GM18498 (cell line): ENCODE measurements at regions not wholly inside any gene's neighbourhood (a gene's known extent, or its start where the extent isn't known, plus 50 kb on each side); places are given as distances from the start of the nearest gene placed in this dataset.
"Not testable (repeated sequence)": the region's sequence is repeated elsewhere in the genome, so short reads cannot be mapped to it uniquely, and the experiment has no call there.

Experiments used
- ATAC-seq: cut with Tn5 transposase; IDR thresholded peaks from one replicate; pipeline ENCODE4 v1.9.1; 2021; ENCODE audit warnings: mild to moderate bottlenecking, moderate library complexity; ENCODE audit not compliant: unreplicated experiment

- ATAC-seq: no peak
Observed at GRCh38 chr12:114504311-114504710, 98.4 kb upstream of the TBX5 start.

GRCh38 chr12:114501474-114501807, 95.5 kb upstream of the TBX5 start:
- no peak for ATAC-seq

- no peak for ATAC-seq
Observed at GRCh38 chr12:114500775-114501473, 95.0 kb upstream of the TBX5 start.

- no peak for ATAC-seq
Observed at GRCh38 chr12:114500131-114500530, 94.2 kb upstream of the TBX5 start.

GRCh38 chr12:114499338-114499737, 93.4 kb upstream of the TBX5 start:
- ATAC-seq: no peak

- no peak for ATAC-seq
Observed at GRCh38 chr12:114491916-114492315, 86.0 kb upstream of the TBX5 start.

GRCh38 chr12:114484822-114485459, 79.0 kb upstream of the TBX5 start:
- ATAC-seq: not testable (repeated sequence)

GRCh38 chr12:114483996-114484395, 78.1 kb upstream of the TBX5 start:
- no peak for ATAC-seq

GRCh38 chr12:114481200-114481535, 75.2 kb upstream of the TBX5 start:
- ATAC-seq: no peak

GRCh38 chr12:114480337-114481199, 74.6 kb upstream of the TBX5 start:
- ATAC-seq: no peak

- no peak for ATAC-seq
Observed at GRCh38 chr12:114479831-114480230, 73.9 kb upstream of the TBX5 start.

- no peak for ATAC-seq
Observed at GRCh38 chr12:114478865-114479264, 72.9 kb upstream of the TBX5 start.

- no peak for ATAC-seq
Observed at GRCh38 chr12:114477989-114478395, 72.0 kb upstream of the TBX5 start.

GRCh38 chr12:114476159-114476558, 70.2 kb upstream of the TBX5 start:
- no peak for ATAC-seq

GRCh38 chr12:114473717-114474116, 67.8 kb upstream of the TBX5 start:
- ATAC-seq: no peak

GRCh38 chr12:114473018-114473417, 67.1 kb upstream of the TBX5 start:
- ATAC-seq: no peak

- no peak for ATAC-seq
Observed at GRCh38 chr12:114457620-114458019, 51.7 kb upstream of the TBX5 start.
